Astrocyte of the cerebellum (primary cell): ENCODE measurements at regions not wholly inside any gene's neighbourhood (a gene's known extent, or its start where the extent isn't known, plus 50 kb on each side); places are given as distances from the start of the nearest gene placed in this dataset.

Experiments used
- DNase-seq: peaks from one replicate; pipeline ENCODE4 v3.0.0-alpha.2; 2011; ENCODE audit warnings: low read depth
- H3K4me3 ChIP-seq: 2 replicates; pipeline ENCODE4 v1.5.1; 2011; ENCODE audit warnings: mild to moderate bottlenecking, low read depth, low read length, moderate library complexity
- in situ Hi-C: cut with HindIII; loops from 2 replicates; pipeline ENCODE4 v1.10.0; 2017; ENCODE audit warnings: low sequenced_read_pairs
- TF ChIP-seq, protein P1 (sequence below): IDR thresholded peaks from 2 replicates; pipeline ENCODE4 v1.5.1; 2012; ENCODE audit warnings: low read length, low read depth, moderate library complexity, mild to moderate bottlenecking; ENCODE audit errors: missing control alignments

DNA sequence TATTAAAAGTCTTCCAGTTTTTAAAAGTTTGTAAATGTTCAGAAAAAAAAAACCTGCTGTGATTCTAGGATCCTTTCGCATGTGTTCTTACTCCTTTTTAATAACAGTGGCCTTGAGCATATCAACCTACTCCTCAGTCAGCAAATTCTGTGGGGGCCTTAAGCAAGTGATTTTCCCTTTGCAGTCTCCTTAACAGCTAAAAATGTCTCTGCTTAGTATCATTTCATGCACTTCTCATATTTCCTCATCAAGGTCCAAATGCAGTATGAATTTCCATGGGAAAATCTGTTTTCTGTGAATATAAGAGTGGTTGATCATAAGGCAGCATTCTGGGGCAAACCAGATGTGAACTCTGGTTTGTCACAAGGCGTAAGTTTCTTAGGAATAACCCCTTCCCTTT lies 2175.1 kb upstream of the PIK3C3 start:
- no peak for DNase-seq
- TF ChIP-seq, protein P1, sequence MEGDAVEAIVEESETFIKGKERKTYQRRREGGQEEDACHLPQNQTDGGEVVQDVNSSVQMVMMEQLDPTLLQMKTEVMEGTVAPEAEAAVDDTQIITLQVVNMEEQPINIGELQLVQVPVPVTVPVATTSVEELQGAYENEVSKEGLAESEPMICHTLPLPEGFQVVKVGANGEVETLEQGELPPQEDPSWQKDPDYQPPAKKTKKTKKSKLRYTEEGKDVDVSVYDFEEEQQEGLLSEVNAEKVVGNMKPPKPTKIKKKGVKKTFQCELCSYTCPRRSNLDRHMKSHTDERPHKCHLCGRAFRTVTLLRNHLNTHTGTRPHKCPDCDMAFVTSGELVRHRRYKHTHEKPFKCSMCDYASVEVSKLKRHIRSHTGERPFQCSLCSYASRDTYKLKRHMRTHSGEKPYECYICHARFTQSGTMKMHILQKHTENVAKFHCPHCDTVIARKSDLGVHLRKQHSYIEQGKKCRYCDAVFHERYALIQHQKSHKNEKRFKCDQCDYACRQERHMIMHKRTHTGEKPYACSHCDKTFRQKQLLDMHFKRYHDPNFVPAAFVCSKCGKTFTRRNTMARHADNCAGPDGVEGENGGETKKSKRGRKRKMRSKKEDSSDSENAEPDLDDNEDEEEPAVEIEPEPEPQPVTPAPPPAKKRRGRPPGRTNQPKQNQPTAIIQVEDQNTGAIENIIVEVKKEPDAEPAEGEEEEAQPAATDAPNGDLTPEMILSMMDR: no peak
- in situ Hi-C loops: no loop called here
- no peak overlapping the region for H3K4me3 ChIP-seq

DNA sequence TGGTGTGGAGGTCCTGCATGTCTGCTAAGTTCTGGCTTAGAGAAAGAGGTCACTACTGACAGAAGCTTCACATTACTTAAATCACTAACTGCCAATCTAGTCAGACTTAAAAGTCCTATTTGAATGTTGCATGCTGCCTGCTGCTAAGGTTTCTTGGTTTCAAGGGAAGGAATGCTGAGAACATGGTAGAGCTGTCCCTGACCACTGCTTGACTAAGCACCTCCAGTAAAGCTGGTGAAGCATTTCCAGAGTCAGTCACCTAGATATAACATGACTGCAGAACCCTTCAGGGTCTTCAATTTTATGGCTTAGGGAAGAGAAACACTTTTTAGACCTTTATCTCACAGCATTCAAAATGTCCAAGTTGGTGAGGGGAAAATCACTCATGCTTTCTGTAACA lies 2178.3 kb upstream of the PIK3C3 start:
- TF ChIP-seq, protein P1: no peak
- in situ Hi-C loops: no loop called here
- DNase-seq: no peak
- no peak overlapping the region for H3K4me3 ChIP-seq

DNA sequence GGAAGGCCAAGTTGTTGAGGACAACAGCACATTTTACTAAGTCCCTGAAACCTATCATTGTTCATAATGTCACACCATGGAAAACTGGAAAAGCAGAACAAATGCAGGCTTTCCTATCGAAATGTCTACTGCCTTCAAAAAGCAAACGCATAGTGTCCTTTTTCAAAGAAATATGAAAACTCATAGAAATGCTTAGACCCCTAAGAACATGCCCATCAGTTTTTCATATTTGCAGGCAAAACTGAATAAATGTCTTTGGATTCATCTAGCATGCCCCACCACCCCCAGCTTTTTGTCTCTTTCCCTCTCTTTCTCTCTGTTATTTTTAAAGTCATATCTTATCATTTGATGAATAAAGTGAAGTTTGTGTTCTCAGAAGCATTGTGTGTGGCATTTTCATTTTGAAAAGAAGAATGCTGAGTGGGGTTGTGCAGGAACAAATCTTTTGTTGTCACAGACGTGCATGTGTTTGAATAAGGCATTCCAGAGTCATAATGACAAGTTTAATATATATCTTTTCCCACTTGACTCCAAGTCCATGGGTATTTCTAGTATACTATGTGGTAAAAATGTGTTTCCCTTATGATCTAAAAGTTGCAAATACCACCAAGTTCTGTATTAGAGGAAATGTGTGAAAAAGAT lies 2180.0 kb upstream of the PIK3C3 start:
- H3K4me3 ChIP-seq: no peak overlapping the region
- TF ChIP-seq, protein P1: no peak
- in situ Hi-C loops: no loop called here
- DNase-seq: no peak

DNA sequence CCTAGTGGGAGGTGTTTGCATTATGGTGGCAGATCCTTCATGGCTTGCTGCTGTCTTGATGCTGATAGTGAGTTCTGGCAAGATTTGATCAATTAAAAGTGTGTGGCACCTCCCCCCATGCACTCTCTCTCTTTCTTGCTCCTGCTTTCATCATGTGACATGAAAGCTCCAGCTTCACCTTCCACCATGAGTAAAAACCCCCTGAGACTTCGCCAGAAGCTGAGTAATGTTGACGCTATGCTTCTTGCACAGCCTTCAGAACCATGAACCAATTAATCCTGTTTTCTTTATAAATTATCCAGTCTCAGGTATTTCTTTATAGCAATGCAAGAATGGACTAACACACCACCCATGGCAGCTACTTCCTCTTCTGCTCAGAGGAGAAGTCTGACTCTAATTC lies 2181.4 kb upstream of the PIK3C3 start:
- H3K4me3 ChIP-seq: no peak overlapping the region
- no peak for DNase-seq
- TF ChIP-seq, protein P1: no peak
- in situ Hi-C loops: no loop called here

DNA sequence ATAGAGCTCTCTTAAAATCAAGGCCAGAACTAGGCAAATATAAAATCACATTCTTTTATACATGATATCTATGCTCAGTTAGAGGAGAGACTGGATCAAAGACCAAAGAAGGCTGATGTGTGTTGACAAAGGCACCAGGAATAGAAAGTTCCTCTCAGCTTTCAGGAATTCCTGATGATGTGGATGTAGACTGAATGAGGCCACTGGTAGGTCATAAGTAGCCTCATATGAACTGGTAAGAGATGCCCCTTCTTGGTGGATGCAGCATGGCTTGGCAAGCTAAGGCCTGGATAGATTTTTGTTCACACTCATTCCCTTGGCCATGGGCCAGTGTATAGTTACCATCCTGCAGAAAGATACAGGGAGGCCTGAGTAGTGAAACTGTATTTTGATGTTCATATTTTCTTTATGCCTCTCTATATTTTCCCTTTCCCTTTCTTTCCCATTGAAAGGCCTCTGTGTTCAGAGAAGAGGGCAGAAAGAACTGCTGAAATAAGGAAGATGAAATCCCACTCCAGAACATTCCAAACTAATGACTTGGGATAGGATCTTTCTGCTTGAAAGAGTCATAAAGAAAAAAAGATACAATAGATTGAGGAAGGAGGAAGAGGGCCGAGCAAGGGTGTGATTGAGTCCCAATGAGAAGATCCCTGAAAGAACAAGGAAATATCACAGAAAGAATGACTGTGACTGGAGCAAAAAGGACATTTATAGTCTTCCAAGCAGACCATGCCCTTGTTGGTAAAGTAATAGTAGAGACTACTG lies 2182.7 kb upstream of the PIK3C3 start:
- no peak overlapping the region for H3K4me3 ChIP-seq
- TF ChIP-seq, protein P1: no peak
- in situ Hi-C loops: no loop called here

DNA sequence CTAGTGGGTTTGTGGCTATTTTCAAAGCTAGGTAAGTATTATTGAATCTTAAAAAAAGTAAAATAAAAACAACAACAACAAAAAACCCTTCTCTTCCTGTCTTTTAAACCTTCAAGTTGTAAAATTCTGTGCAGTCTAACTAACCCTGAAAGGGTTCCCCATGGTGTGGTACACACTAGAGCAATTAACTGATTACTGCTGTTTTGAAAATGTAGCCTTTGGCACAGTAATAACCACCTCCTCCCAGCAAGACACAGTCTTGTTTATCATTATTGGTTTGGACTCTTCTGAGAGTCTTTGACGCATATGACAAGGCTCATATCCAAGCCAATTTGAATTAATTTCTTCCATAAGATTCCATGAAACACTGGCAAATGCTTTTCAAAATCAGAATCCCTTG lies 2184.6 kb upstream of the PIK3C3 start:
- H3K4me3 ChIP-seq: no peak overlapping the region
- in situ Hi-C loops: no loop called here
- no peak for DNase-seq
- TF ChIP-seq, protein P1: no peak

More for the DNA sequence above, 2182.7 kb upstream of the PIK3C3 start:
- no peak for DNase-seq
